Gastrocnemius medialis (tissue), 4 donors: ENCODE measurements at regions not wholly inside any gene's neighbourhood (a gene's known extent, or its start where the extent isn't known, plus 50 kb on each side); places are given as distances from the start of the nearest gene placed in this dataset.

Experiments
- ATAC-seq, 2 donors: fragments of 150-250 bp; one replicate each; pipeline ENCODE4 v1.9.1; 2016
- DNase-seq, 2 donors: peaks; one replicate each; pipeline ENCODE4 v3.0.0-alpha.2; 2019
- H3K27ac ChIP-seq, 4 donors: fragments of 200-600 bp; sonication (generic); 1 replicate in 1 of 4; 2 replicates in 3 of 4; pipeline ENCODE4 v1.5.1; 2016 to 2018; ENCODE audit warnings: mild to moderate bottlenecking in 2 of 4, moderate library complexity in 1 of 4
- H3K27me3 ChIP-seq, 3 donors: fragments of 200-600 bp; sonication (generic) in 2 of 3; 1 replicate in 1 of 3; 2 replicates in 2 of 3; pipeline versions ENCODE4 v1.5.1 to v1.6.0; 2016 to 2019; ENCODE audit warnings: mild to moderate bottlenecking in 1 of 3, moderate library complexity in 1 of 3
- H3K36me3 ChIP-seq, 2 donors: fragments of 200-600 bp; sonication (generic) in 1 of 2; one replicate each; pipeline ENCODE4 v1.5.1; 2017 to 2018
- H3K4me1 ChIP-seq, 2 donors: fragments of 200-600 bp; sonication (generic) in 1 of 2; one replicate each; pipeline ENCODE4 v1.5.1; 2016 to 2017; ENCODE audit warnings: mild to moderate bottlenecking in 2 of 2
- H3K4me3 ChIP-seq, 4 donors: fragments of 200-600 bp; sonication (generic) in 3 of 4; 1 replicate in 1 of 4; 2 replicates in 3 of 4; pipeline ENCODE4 v1.5.1; 2016 to 2019; ENCODE audit warnings: mild to moderate bottlenecking in 2 of 4
- H3K9me3 ChIP-seq, 3 donors: fragments of 200-600 bp; sonication (generic) in 2 of 3; 1 replicate in 1 of 3; 2 replicates in 2 of 3; pipeline ENCODE4 v1.5.1; 2016 to 2019
- POLR2A ChIP-seq, 2 donors: fragments of 450-650 bp; IDR thresholded peaks; one replicate each; pipeline ENCODE4 v1.6.1; 2017; ENCODE audit warnings: antibody characterized with exemption in 2 of 2, mild to moderate bottlenecking in 2 of 2, moderate library complexity in 2 of 2
- in situ Hi-C, 4 donors: fragments of 200-750 bp; cut with MboI; loops; one replicate each; pipeline versions ENCODE4 v1.15.0 to v1.8.0; 2017; ENCODE audit warnings: low sequenced_read_pairs in 4 of 4
- intact Hi-C: fragments of 100-400 bp; cut with DNase I; formaldehyde crosslinking; loops from one replicate; pipeline ENCODE4 v1.15.1; 2023; ENCODE audit warnings: low total_unique reads
- TF ChIP-seq, protein P1 (sequence below), 5 experiments: fragments of 450-650 bp in 3 of 5; fragments of 200-600 bp in 2 of 5; sonication (generic) in 2 of 5; IDR thresholded peaks in 4 of 5; conservative IDR thresholded peaks in 1 of 5; 1 replicate in 4 of 5; 2 replicates in 1 of 5; pipeline ENCODE4 v1.5.1; 2016 to 2019; ENCODE audit warnings: antibody characterized with exemption in 5 of 5, mild to moderate bottlenecking in 3 of 5, moderate library complexity in 3 of 5

DNA sequence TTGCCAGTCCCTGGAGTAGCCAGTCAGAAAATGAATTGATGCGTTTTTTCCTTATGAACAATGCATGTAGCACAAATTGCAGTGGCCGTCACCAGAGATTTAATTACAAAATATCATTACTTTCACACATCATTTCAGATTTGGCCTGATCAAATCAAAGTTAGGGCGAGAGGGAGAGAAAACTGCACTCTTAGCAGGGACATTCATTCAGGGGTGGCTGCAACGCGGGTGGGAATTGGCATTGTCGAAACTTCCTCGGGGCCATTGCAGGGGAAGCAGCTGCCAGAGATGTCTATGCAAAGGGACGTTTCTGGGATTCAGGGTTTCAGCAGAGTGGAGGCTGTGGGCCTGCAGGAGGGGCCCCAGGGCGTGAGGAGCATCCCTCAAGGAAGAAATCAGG lies 76.5 kb upstream of the TOP1 start:
- DNase-seq (no peak), ATAC-seq (no peak)
- Histone ChIP-seq H3K27me3 (no peaks in the 10 kb centered on the region), H3K4me3 (no peak overlapping the region), H3K9me3 (no peaks in the 10 kb centered on the region), H3K4me1 (no peaks in the 10 kb centered on the region), H3K36me3 (no peaks in the 10 kb centered on the region), H3K27ac (no peak overlapping the region)
- in situ Hi-C loops, result loop anchor here in 1 of 4 donors (25.0 kb wide), 1 partner anchor 1065 kb away; no protein-coding TSS in a partner anchor
- no peak for TF ChIP-seq POLR2A (IDR thresholded peaks at IDR 0.05)
- TF ChIP-seq, protein P1, sequence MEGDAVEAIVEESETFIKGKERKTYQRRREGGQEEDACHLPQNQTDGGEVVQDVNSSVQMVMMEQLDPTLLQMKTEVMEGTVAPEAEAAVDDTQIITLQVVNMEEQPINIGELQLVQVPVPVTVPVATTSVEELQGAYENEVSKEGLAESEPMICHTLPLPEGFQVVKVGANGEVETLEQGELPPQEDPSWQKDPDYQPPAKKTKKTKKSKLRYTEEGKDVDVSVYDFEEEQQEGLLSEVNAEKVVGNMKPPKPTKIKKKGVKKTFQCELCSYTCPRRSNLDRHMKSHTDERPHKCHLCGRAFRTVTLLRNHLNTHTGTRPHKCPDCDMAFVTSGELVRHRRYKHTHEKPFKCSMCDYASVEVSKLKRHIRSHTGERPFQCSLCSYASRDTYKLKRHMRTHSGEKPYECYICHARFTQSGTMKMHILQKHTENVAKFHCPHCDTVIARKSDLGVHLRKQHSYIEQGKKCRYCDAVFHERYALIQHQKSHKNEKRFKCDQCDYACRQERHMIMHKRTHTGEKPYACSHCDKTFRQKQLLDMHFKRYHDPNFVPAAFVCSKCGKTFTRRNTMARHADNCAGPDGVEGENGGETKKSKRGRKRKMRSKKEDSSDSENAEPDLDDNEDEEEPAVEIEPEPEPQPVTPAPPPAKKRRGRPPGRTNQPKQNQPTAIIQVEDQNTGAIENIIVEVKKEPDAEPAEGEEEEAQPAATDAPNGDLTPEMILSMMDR (IDR thresholded peaks at IDR 0.05 in 4 of 5, conservative IDR thresholded peaks at IDR 0.05 in 1 of 5), result no peak
- intact Hi-C loops, result no loop called here

DNA sequence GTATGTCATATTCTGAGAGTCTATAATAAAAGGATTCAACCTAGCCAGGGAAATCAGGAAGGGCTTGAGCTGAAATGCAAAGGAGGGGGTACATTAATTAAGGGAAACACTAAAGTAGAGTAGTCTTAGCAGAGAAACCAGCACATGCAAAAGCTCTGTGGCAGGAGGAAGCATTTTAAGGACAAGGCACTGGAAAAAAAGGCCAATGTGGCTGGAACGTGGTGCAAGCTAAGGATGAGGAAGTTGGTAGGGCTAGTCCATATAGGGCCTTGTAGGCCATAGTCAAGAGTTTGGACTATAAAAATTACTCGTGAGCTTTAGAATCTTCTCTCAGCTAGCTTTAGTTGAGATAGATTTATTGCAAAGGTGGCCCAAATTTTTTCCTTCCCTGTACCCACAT lies 75.2 kb upstream of the TOP1 start:
- Histone ChIP-seq H3K4me3 (no peak overlapping the region), H3K9me3 (no peaks in the 10 kb centered on the region), H3K36me3 (no peaks in the 10 kb centered on the region), H3K4me1 (no peaks in the 10 kb centered on the region), H3K27ac (no peak overlapping the region), H3K27me3 (no peaks in the 10 kb centered on the region)
- TF ChIP-seq POLR2A (IDR thresholded peaks at IDR 0.05), result no peak
- TF ChIP-seq, protein P1 (IDR thresholded peaks at IDR 0.05 in 4 of 5, conservative IDR thresholded peaks at IDR 0.05 in 1 of 5), result no peak
- ATAC-seq (no peak), DNase-seq (no peak)
- in situ Hi-C loops (loop anchor here in 1 of 4 donors (25.0 kb wide), 1 partner anchor 1066 kb away; no protein-coding TSS in a partner anchor), intact Hi-C loops (no loop called here)

DNA sequence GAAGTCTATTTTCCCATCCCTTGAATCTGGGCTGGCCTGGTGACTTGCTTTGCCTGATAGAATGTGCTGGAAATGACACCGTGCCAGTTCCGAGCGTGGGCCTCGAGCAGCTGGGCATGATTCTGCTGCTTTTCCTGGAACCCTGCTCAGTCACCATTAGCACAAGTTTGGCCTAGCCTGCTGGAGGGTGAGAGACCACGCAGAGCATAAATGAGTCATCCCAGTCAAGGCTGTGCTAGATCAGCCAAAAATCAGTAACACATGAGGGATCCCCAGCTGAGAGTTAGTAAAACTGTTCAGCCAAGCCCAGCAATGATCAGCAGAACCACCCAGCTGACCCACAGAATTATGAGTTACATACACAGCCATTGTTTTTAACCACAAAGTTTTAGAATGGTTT lies 74.8 kb upstream of the TOP1 start:
- Histone ChIP-seq H3K4me1 (no peaks in the 10 kb centered on the region), H3K9me3 (no peaks in the 10 kb centered on the region), H3K36me3 (no peaks in the 10 kb centered on the region), H3K27me3 (no peaks in the 10 kb centered on the region), H3K27ac (no peak overlapping the region), H3K4me3 (no peak overlapping the region)
- TF ChIP-seq POLR2A (IDR thresholded peaks at IDR 0.05), result no peak
- TF ChIP-seq, protein P1 (IDR thresholded peaks at IDR 0.05 in 4 of 5, conservative IDR thresholded peaks at IDR 0.05 in 1 of 5), result no peak
- intact Hi-C loops, result no loop called here
- DNase-seq (no peak), ATAC-seq (no peak)
- in situ Hi-C loops, result loop anchor here in 1 of 4 donors (25.0 kb wide), 1 partner anchor 1067 kb away; no protein-coding TSS in a partner anchor

DNA sequence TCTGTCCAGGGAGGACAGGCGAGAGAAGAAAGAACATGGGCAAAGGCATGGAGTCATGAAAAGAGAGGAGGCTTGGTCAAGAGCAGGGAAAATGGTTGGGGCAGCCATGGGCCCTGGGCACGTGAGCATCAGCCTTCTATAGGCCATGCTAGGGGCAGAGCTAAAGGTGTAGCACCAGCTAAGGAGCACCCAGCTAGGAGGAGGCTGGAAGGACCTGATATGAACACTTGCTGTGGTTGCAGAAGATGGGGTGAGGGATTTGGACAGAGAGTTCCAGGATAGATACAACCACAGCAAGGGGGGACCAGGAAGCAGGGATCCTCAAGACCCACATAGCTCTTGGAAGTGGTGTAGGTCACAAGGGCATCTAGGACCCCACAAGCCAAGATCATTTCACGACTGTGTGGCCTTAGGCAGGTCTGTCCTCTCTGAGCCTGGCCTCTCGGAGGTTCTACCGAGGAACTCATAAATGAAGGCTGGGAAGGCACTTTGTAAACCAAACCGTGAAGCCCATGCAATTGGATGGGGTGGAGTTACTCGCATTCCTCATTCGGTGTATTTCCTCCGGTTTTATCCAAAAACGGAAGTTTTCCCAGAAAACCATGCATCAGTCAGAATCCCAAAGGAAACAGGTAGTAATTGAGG lies 74.0 kb upstream of the TOP1 start:
- intact Hi-C loops (no loop called here), in situ Hi-C loops (loop anchor here in 1 of 4 donors (25.0 kb wide), 1 partner anchor 1067 kb away; no protein-coding TSS in a partner anchor)
- Histone ChIP-seq H3K36me3 (no peaks in the 10 kb centered on the region), H3K27me3 (no peaks in the 10 kb centered on the region), H3K4me1 (no peaks in the 10 kb centered on the region), H3K9me3 (no peaks in the 10 kb centered on the region), H3K4me3 (no peak overlapping the region), H3K27ac (no peak overlapping the region)
- TF ChIP-seq, protein P1 (IDR thresholded peaks at IDR 0.05 in 4 of 5, conservative IDR thresholded peaks at IDR 0.05 in 1 of 5), result no peak
- TF ChIP-seq POLR2A (IDR thresholded peaks at IDR 0.05), result no peak
- no peak for ATAC-seq
- DNase-seq, result no peak
